ENCODE measurements at regions not wholly inside any gene's neighbourhood (a gene's known extent, or its start where the extent isn't known, plus 50 kb on each side); places are given as distances from the start of the nearest gene placed in this dataset.

DNA sequence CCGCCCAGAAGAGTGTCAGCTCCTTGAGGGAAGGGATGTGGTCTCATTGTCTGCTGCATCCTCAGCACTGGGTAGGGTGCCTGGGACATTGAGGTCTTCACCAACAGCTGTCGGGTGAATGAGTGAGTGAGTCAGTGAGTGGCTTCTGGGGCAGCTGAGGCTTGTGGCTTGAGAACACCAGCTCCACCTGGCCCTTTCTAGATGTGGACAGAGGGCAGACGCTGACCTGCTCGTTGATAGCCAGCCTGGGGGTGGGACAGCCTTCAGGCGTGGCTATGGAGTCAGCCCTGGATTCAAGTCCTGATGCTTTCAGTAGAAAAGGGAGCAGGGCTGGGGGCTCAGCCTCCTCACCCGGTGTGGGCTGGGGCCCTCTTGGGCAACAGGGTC lies 215.1 kb downstream of the C9orf50 start:
- POLR2A ChIA-PET, result no interaction called here
- intact Hi-C loops (cut with micrococcal nuclease), result no loop called here
- no peak for DNase-seq
- H3K9me3 Mint-ChIP-seq, result peaks cover 8% of the 10 kb centered on the region
- CTCF ChIA-PET, result interaction anchor here (1.2 kb wide), 1 partner anchor 218 kb away, joined by 3 read pairs; no protein-coding TSS in a partner anchor
- H3K27ac Mint-ChIP-seq, result no peak overlapping the region
- H3K4me1 Mint-ChIP-seq (ENCODE audit: low read depth), result peaks cover 2% of the 10 kb centered on the region
- H3K4me3 Mint-ChIP-seq, result no peak overlapping the region
- H3K36me3 Mint-ChIP-seq, result peaks cover 5% of the 10 kb centered on the region
- H3K27me3 Mint-ChIP-seq, result peaks cover 2% of the 10 kb centered on the region

DNA sequence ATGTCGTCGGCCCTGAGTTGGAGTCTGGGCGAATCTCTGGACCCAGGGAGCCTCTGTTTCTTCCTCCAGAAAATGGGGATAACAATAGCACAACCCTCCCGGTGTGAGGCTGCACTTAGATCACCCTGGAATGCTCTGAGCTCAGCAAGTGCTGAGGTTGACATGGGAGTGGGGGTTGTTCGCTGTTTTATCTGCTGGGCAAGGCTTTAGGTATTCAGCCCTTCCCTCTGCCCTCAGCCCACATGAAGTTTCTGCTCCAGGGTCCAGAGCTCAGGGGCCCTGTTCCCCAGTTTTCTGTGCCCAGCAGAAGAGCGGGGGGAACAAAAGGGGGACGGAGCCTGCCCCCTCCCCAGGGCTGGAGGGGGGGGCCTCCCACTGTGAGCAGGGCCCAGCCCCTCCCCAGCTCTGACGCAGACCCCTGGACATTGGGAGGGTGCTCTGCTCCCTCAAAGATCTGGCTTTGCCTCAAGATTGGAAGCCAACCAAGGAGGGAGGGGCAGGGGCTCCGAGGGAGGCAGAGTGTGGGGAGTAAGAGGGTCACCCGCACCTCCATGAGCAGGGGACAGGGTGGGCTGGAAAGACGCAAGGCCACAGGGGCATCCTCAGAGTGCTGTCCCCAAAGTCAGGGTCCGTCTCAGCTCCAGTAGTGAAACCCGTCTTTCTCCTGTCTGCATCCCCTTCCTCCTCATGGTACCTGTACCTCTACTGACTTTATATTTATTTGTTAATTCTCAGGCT lies 215.6 kb downstream of the C9orf50 start:
- CTCF ChIA-PET, result interaction anchor here (1.2 kb wide), 1 partner anchor 219 kb away, joined by 3 read pairs; no protein-coding TSS in a partner anchor
- peaks cover 2% of the 10 kb centered on the region for H3K27me3 Mint-ChIP-seq
- H3K4me1 Mint-ChIP-seq (ENCODE audit: low read depth), result no peaks in the 10 kb centered on the region
- intact Hi-C loops (cut with micrococcal nuclease), result no loop called here
- H3K9me3 Mint-ChIP-seq, result peaks cover 3% of the 10 kb centered on the region
- H3K36me3 Mint-ChIP-seq, result no peaks in the 10 kb centered on the region
- POLR2A ChIA-PET, result no interaction called here
- DNase-seq, result no peak
- no peak overlapping the region for H3K27ac Mint-ChIP-seq
- H3K4me3 Mint-ChIP-seq, result no peak overlapping the region

DNA sequence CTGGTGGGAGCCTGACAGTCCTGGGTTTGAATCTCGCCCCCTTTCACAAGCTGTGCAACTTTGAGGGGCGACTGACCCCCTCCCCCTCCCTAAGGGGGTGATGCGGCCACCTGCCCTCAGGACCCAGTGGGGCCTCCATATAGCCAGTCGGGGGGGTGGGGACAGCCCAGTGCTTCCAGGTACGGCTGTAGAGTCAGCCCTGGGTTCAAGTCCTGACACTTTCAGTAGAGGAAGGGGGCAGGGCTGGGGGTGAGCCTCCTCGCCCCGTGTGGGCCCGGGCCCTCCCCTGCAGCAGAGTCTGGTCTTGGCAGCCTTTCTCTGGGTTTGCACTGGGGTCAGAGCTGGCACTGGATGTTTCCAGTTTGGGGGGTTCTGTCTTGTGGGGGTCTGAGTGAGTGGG lies 216.3 kb downstream of the C9orf50 start:
- H3K4me3 Mint-ChIP-seq, result no peak overlapping the region
- ChIA-PET CTCF (no interaction called here), POLR2A (no interaction called here)
- H3K9me3 Mint-ChIP-seq, result no peaks in the 10 kb centered on the region
- intact Hi-C loops (cut with micrococcal nuclease), result no loop called here
- no peak for DNase-seq
- no peaks in the 10 kb centered on the region for H3K4me1 Mint-ChIP-seq (ENCODE audit: low read depth)
- H3K27me3 Mint-ChIP-seq, result peaks cover 2% of the 10 kb centered on the region
- H3K27ac Mint-ChIP-seq, result no peak overlapping the region
- H3K36me3 Mint-ChIP-seq, result no peaks in the 10 kb centered on the region

DNA sequence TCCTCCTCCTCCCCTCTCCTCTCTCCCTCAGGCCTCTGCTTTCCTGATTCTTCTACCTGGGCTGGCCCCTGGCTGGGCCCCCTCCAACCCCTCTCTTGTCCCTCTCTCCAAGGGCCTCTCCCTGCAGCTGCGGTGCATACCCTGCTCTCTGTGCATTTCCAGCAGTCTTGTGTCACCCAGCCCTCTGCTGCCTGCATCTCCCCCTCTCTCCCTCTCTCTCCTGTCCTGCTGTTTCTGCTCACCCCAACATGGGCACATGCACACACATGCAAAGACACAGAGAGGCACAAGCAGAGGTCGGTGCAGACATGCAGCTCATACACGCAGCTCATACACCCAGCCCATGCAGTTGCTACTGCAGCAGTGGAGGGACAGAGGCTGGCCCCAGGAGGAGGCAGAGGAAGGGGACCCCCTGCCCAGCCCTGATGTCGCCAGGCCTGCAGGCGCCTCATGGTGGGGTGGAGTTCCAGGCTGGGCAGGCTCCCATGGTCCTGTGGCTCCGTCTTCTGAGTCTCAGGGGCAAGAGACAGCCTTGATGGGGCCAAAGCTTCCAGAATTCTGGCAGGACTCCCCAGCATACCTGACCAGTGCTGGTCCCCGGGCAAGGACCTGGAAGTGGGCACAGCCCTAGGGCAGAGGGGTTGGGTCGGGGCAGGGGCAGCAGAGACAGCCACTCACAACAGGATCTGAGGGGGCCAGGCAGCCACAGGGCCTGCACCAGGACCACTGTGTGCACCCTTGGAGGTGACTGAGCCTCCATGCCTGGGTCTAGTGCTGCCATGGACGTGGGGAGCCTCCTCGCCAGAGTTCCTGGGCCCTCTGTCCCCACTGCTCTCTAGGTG lies 216.9 kb downstream of the C9orf50 start:
- peaks cover 2% of the 10 kb centered on the region for H3K27me3 Mint-ChIP-seq
- POLR2A ChIA-PET, result no interaction called here
- no peak overlapping the region for H3K27ac Mint-ChIP-seq
- CTCF ChIA-PET, result no interaction called here
- H3K4me3 Mint-ChIP-seq, result no peak overlapping the region
- no peaks in the 10 kb centered on the region for H3K4me1 Mint-ChIP-seq (ENCODE audit: low read depth)
- no peaks in the 10 kb centered on the region for H3K9me3 Mint-ChIP-seq
- intact Hi-C loops (cut with micrococcal nuclease), result no loop called here
- no peaks in the 10 kb centered on the region for H3K36me3 Mint-ChIP-seq
- no peak for DNase-seq

DNA sequence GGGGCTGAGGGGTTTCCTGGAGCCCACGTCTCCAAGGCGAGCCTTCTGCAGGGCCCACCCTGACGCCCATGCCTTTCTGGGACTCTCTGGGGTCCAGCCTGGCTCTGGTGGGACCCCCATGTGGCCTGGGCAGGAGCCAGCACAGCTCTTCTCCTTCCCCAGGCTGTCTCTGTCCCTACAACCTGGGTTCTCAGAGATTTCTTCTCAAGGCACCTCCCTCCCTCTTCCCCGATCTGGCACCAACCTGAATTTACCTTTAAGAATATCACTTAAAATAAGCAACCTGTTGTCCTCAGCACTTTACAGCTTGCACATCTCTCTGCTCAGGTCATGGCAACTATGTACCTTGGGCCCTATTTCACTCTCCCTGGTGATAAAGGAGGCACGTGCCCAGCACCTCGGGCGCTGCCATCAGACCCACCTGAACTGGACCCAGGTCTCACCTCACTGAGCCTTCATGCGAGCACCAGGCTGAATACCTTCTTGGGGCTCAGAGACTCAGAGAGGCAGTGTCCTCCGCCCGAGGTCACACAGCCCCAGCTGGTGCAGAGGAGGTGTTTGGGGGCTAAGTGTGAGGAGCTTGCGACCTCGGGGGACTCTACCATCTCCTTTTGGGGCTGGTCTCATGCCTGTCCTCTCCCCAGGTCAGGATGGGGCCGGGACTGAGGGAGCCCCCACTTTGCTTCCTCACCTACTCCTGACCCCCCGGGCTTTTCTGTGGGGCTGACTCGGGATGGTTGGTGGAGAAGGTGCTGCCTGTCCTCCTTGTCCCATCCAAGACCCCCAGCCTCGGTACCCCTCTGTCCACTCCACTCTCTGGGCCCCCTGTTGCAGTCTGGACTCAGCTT lies 217.7 kb downstream of the C9orf50 start:
- ChIA-PET POLR2A (no interaction called here), CTCF (no interaction called here)
- H3K36me3 Mint-ChIP-seq, result no peaks in the 10 kb centered on the region
- no peak overlapping the region for H3K4me3 Mint-ChIP-seq
- DNase-seq, result no peak
- no peaks in the 10 kb centered on the region for H3K4me1 Mint-ChIP-seq (ENCODE audit: low read depth)
- H3K9me3 Mint-ChIP-seq, result no peaks in the 10 kb centered on the region
- no peak overlapping the region for H3K27ac Mint-ChIP-seq
- peaks cover 2% of the 10 kb centered on the region for H3K27me3 Mint-ChIP-seq
- intact Hi-C loops (cut with micrococcal nuclease), result no loop called here

DNA sequence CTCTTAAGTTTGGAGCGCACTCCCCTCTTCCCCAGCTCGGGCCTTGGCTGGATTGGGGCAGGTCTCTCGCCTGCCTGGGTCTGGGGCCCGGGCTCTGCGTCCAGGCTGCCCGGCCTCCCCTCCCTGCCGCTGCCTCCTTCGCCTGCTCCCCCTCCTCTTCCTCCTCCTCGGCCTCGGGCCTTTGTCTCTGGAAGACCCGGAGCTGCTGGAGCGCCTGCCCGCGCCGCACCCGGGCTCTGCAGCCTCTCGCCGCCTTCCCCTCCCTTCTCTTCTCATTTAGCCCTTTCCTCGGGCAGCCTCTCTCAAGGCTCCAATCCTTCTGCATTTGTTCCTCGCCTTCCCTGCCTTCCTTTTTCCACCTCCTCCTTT lies 218.5 kb downstream of the C9orf50 start:
- Mint-ChIP-seq H3K4me1 (ENCODE audit: low read depth) (no peaks in the 10 kb centered on the region), H3K27me3 (peaks cover 2% of the 10 kb centered on the region), H3K4me3 (no peak overlapping the region), H3K36me3 (no peaks in the 10 kb centered on the region), H3K9me3 (no peaks in the 10 kb centered on the region), H3K27ac (no peak overlapping the region)
- DNase-seq, result no peak
- ChIA-PET CTCF (no interaction called here), POLR2A (no interaction called here)
- intact Hi-C loops (cut with micrococcal nuclease), result no loop called here

GRCh38 chr9:129401623-129402370 lies 219.1 kb downstream of the C9orf50 start:
- Mint-ChIP-seq H3K27me3 (peaks cover 2% of the 10 kb centered on the region), H3K27ac (no peak overlapping the region), H3K4me3 (no peak overlapping the region), H3K9me3 (no peaks in the 10 kb centered on the region), H3K4me1 (ENCODE audit: low read depth) (no peaks in the 10 kb centered on the region), H3K36me3 (no peaks in the 10 kb centered on the region)
- CTCF ChIA-PET, result no interaction called here
- intact Hi-C loops (cut with micrococcal nuclease), result no loop called here
- POLR2A ChIA-PET, result no interaction called here
- no peak for DNase-seq

GRCh38 chr9:129400971-129401622 lies 219.8 kb downstream of the C9orf50 start:
- H3K4me1 Mint-ChIP-seq (ENCODE audit: low read depth), result no peaks in the 10 kb centered on the region
- H3K9me3 Mint-ChIP-seq, result no peaks in the 10 kb centered on the region
- POLR2A ChIA-PET, result no interaction called here
- H3K27me3 Mint-ChIP-seq, result peaks cover 2% of the 10 kb centered on the region
- no peaks in the 10 kb centered on the region for H3K36me3 Mint-ChIP-seq
- no peak for DNase-seq
- H3K4me3 Mint-ChIP-seq, result no peak overlapping the region
- CTCF ChIA-PET, result no interaction called here
- no peak overlapping the region for H3K27ac Mint-ChIP-seq
- intact Hi-C loops (cut with micrococcal nuclease), result no loop called here

DNA sequence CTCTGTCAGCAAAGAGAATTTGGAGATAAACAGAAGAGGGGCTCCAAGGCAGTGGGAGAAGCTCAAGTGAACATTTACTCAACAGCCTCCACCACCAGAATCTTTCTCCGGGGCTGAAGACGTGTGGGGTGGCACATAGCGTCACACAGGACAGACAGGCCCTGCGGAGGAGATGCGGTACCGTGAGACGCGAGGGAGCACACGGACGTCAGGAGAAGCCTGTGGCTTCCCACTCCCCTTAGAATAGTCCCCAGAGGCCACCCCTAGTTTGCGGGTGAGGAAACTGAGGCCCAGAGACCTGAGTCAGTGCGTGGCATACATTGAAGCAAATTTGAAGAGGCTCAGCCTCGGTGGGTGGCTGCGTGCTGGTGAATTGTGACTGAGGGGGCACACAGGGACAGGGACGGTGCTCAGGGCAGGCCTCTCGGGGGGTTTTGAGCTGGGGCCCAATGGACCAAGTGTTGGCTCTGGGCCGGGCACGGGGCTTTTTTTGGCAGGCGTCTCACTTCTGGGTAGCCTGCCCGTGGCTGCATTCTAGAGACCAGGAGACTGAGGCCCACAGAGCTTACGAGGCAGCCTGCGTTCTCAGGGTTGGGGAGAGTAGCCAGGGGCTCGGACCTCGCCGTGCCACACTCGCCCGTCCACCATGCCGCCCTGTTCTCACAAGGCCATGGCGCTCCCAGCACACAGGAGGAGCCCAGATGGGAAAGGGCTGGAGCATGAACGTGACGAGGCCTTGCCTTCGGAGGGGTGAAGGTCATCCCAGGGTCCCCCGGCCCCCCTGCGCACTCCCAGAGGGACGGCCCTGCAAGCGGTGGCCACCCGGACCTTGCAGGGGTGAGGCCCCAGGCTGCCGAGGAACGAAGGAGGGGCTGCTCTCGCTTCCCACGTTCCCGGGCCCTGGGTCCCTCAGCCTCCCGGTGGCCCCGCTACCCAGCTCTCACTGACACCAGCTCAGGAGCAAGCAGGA lies 220.6 kb downstream of the C9orf50 start:
- Mint-ChIP-seq H3K9me3 (no peaks in the 10 kb centered on the region), H3K27me3 (no peaks in the 10 kb centered on the region), H3K4me1 (ENCODE audit: low read depth) (no peaks in the 10 kb centered on the region), H3K27ac (no peak overlapping the region), H3K4me3 (no peak overlapping the region), H3K36me3 (no peaks in the 10 kb centered on the region)
- CTCF ChIA-PET, result no interaction called here
- POLR2A ChIA-PET, result no interaction called here
- no peak for DNase-seq
- intact Hi-C loops (cut with micrococcal nuclease), result no loop called here

DNA sequence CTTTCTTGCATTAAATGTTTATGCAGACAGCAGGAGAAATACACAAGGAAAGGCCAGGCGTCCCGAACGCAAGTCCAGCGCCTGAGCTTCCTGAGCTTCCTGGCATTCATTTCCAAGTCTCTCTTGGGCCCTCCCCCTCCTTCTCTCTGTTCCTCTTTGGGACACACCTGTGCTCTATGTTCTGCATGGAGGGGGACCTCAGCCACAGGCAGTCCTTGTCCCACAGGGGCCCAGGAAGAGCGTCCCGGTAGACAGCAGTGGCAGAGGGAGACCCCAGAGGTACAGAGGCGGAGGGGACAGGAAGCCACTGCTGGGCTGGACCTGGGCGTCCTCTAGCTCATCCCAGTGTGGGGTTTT lies 221.3 kb downstream of the C9orf50 start:
- Mint-ChIP-seq H3K9me3 (no peaks in the 10 kb centered on the region), H3K27me3 (no peaks in the 10 kb centered on the region), H3K4me3 (no peak overlapping the region), H3K27ac (no peak overlapping the region), H3K4me1 (ENCODE audit: low read depth) (no peaks in the 10 kb centered on the region), H3K36me3 (no peaks in the 10 kb centered on the region)
- ChIA-PET CTCF (no interaction called here), POLR2A (no interaction called here)
- no peak for DNase-seq
- intact Hi-C loops (cut with micrococcal nuclease), result no loop called here
